H1 (cell line): ENCODE measurements at regions not wholly inside any gene's neighbourhood (a gene's known extent, or its start where the extent isn't known, plus 50 kb on each side); places are given as distances from the start of the nearest gene placed in this dataset.

Source experiments
- CTCF ChIA-PET: fragments of 300-600 bp; sonication (Branson Sonifier 250); formaldehyde crosslinking; loops from one replicate; lab custom pipeline; 2021; ENCODE audit not compliant: partially characterized antibody; lab: Charles Lee
- POLR2A ChIA-PET: fragments of 300-600 bp; sonication (Branson Sonifier 250); formaldehyde crosslinking; loops from one replicate; lab custom pipeline; 2021; ENCODE audit warnings: inconsistent platforms; ENCODE audit not compliant: partially characterized antibody; lab: Charles Lee
- DNase-seq, 2 experiments: peaks; one replicate each; pipeline versions ENCODE4 v3.0.0 to v3.0.0-alpha.2; 2010 to 2022; ENCODE audit warnings: low spot score in 2 of 2, low read depth in 1 of 2, mixed read lengths in 1 of 2
- FAIRE-seq: peaks from 2 replicates; lab custom pipeline; 2011; peaks lifted over from hg19 to GRCh38; lab: Jason Lieb, UNC
- H2AFZ ChIP-seq: 2 replicates; pipeline ENCODE4 v1.8.1; 2012; ENCODE audit warnings: low read length, inconsistent platforms
- H2AK5ac ChIP-seq: 2 replicates; pipeline ENCODE4 v1.6.1; 2013; ENCODE audit warnings: low read depth, low read length
- H2BK120ac ChIP-seq: replicated peaks from 2 replicates; pipeline ENCODE3; 2013; ENCODE audit warnings: low read depth, low read length, inconsistent platforms
- H2BK12ac ChIP-seq: 2 replicates; pipeline ENCODE4 v1.6.1; 2013; ENCODE audit warnings: low read depth, low read length
- H2BK15ac ChIP-seq: 2 replicates; pipeline ENCODE4 v1.6.1; 2013; ENCODE audit warnings: low read length
- H2BK20ac ChIP-seq: 2 replicates; pipeline ENCODE4 v1.6.1; 2013; ENCODE audit warnings: low read length
- H2BK5ac ChIP-seq: 2 replicates; pipeline ENCODE4 v1.6.1; 2013; ENCODE audit warnings: low read depth, low read length
- H3K14ac ChIP-seq: 2 replicates; pipeline ENCODE4 v1.6.1; 2013; ENCODE audit warnings: inconsistent platforms; ENCODE audit not compliant: insufficient read length
- H3K18ac ChIP-seq: 2 replicates; pipeline ENCODE4 v1.6.1; 2013; ENCODE audit warnings: low read length; ENCODE audit errors: extremely low read depth
- H3K23ac ChIP-seq: 2 replicates; pipeline ENCODE4 v1.6.1; 2013; ENCODE audit warnings: inconsistent platforms; ENCODE audit not compliant: insufficient read length
- H3K23me2 ChIP-seq: 2 replicates; pipeline ENCODE4 v1.6.1; 2013; ENCODE audit warnings: low read depth, low read length
- H3K27ac ChIP-seq: 2 replicates; pipeline ENCODE4 v1.6.1; 2011; ENCODE audit warnings: low read depth, low read length, inconsistent platforms
- H3K27me3 ChIP-seq, 4 experiments: replicated peaks in 1 of 4; 1 replicate in 1 of 4; 2 replicates in 3 of 4; pipeline versions ENCODE4 v1.6.1 to v1.8.1; 2011 to 2013; ENCODE audit warnings: low read length in 3 of 4, mild to moderate bottlenecking in 3 of 4, inconsistent platforms in 2 of 4, mixed read lengths in 2 of 4, moderate library complexity in 1 of 4; ENCODE audit not compliant: control insufficient read depth in 3 of 4, insufficient read depth in 3 of 4; ENCODE audit errors: extremely low read depth in 1 of 4
- H3K36me3 ChIP-seq, 4 experiments: 2 replicates each; pipeline versions ENCODE4 v1.6.1 to v1.8.1; 2011 to 2013; ENCODE audit warnings: mild to moderate bottlenecking in 4 of 4, low read length in 3 of 4, moderate library complexity in 2 of 4, control low read depth in 1 of 4, inconsistent platforms in 1 of 4; ENCODE audit not compliant: insufficient read depth in 4 of 4, control insufficient read depth in 2 of 4
- H3K4ac ChIP-seq: replicated peaks from 2 replicates; pipeline ENCODE3; 2013; ENCODE audit warnings: low read length, low read depth, mixed read lengths, inconsistent platforms; ENCODE audit not compliant: insufficient read length
- H3K4me1 ChIP-seq, 4 experiments: replicated peaks in 1 of 4; 1 replicate in 1 of 4; 2 replicates in 3 of 4; pipeline versions ENCODE4 v1.6.1 to v1.8.1; 2011 to 2013; ENCODE audit warnings: low read length in 3 of 4, inconsistent platforms in 2 of 4, mixed read lengths in 1 of 4; ENCODE audit not compliant: insufficient read depth in 4 of 4, control insufficient read depth in 3 of 4
- H3K4me2 ChIP-seq, 2 experiments: 2 replicates each; pipeline versions ENCODE4 v1.6.1 to v1.8.1; 2011 to 2013; ENCODE audit warnings: low read depth in 2 of 2, low read length in 2 of 2, control low read depth in 1 of 2, inconsistent platforms in 1 of 2, mild to moderate bottlenecking in 1 of 2; ENCODE audit not compliant: insufficient read depth in 1 of 2
- H3K4me3 ChIP-seq, 4 experiments: fragments of 200-600, 300-600 bp in 1 of 4; sonication (generic), shearing (Covaris generic), sonication (Bioruptor Twin) in 1 of 4; 2 replicates each; pipeline versions ENCODE4 v1.5.1 to v1.8.1; 2011 to 2016; ENCODE audit warnings: low read length in 4 of 4, low read depth in 3 of 4, control low read depth in 2 of 4, inconsistent platforms in 2 of 4, mild to moderate bottlenecking in 2 of 4, mixed read lengths in 1 of 4, moderate library complexity in 1 of 4; ENCODE audit not compliant: insufficient read depth in 2 of 4; ENCODE audit errors: extremely low read depth in 1 of 4
- H3K56ac ChIP-seq: replicated peaks from 2 replicates; pipeline ENCODE3; 2013; ENCODE audit warnings: low read depth, mild to moderate bottlenecking, mixed read lengths, low read length, inconsistent platforms; ENCODE audit not compliant: insufficient read length
- H3K79me1 ChIP-seq: 2 replicates; pipeline ENCODE4 v1.6.1; 2013; ENCODE audit warnings: low read depth, low read length, control low read depth
- H3K79me2 ChIP-seq, 2 experiments: 2 replicates each; pipeline versions ENCODE4 v1.6.1 to v1.8.1; 2012 to 2013; ENCODE audit warnings: low read length in 2 of 2, mild to moderate bottlenecking in 2 of 2, inconsistent platforms in 1 of 2; ENCODE audit not compliant: insufficient read depth in 2 of 2, control insufficient read depth in 1 of 2
- H3K9ac ChIP-seq, 4 experiments: replicated peaks in 1 of 4; 1 replicate in 1 of 4; 2 replicates in 3 of 4; pipeline versions ENCODE4 v1.6.1 to v1.8.1; 2011 to 2013; ENCODE audit warnings: low read depth in 3 of 4, low read length in 3 of 4, control low read depth in 2 of 4, mild to moderate bottlenecking in 2 of 4, moderate library complexity in 2 of 4, inconsistent platforms in 1 of 4; ENCODE audit errors: extremely low read depth in 1 of 4
- H3K9me3 ChIP-seq, 2 experiments: 2 replicates each; pipeline versions ENCODE4 v1.6.1 to v1.8.1; 2012 to 2013; ENCODE audit warnings: mild to moderate bottlenecking in 2 of 2, moderate library complexity in 2 of 2, control low read depth in 1 of 2, inconsistent platforms in 1 of 2, low read depth in 1 of 2, low read length in 1 of 2, mixed read lengths in 1 of 2; ENCODE audit not compliant: insufficient read depth in 2 of 2
- H4K20me1 ChIP-seq, 2 experiments: replicated peaks in 1 of 2; 2 replicates each; pipeline versions ENCODE3 to v1.8.1; 2011 to 2013; ENCODE audit warnings: inconsistent platforms in 2 of 2, low read length in 2 of 2, mild to moderate bottlenecking in 1 of 2; ENCODE audit not compliant: insufficient read depth in 2 of 2, control insufficient read depth in 1 of 2
- H4K5ac ChIP-seq: 2 replicates; pipeline ENCODE4 v1.6.1; 2013; ENCODE audit warnings: low read length, low read depth, mixed read lengths, inconsistent platforms; ENCODE audit not compliant: insufficient read length
- H4K8ac ChIP-seq: 2 replicates; pipeline ENCODE4 v1.8.0; 2013; ENCODE audit warnings: mild to moderate bottlenecking, moderate library complexity, low read length, inconsistent platforms; ENCODE audit not compliant: insufficient read depth; ENCODE audit errors: extremely low read depth
- H4K91ac ChIP-seq: replicated peaks from 2 replicates; pipeline ENCODE3; 2013; ENCODE audit warnings: low read length, mixed read lengths, inconsistent platforms; ENCODE audit not compliant: insufficient read length
- CEBPB ChIP-seq: IDR thresholded peaks from 2 replicates; pipeline ENCODE4 v1.6.1; 2012; ENCODE audit warnings: low read depth, low read length
- CTBP2 ChIP-seq: IDR thresholded peaks from 2 replicates; pipeline ENCODE4 v1.7.0; 2011; ENCODE audit warnings: borderline replicate concordance, mild to moderate bottlenecking, moderate library complexity, mixed read lengths, low read length; ENCODE audit not compliant: insufficient read depth, insufficient read length
- KDM4A ChIP-seq: IDR thresholded peaks from one replicate; pipeline ENCODE4 v1.7.1; 2012; ENCODE audit warnings: low read depth, mild to moderate bottlenecking, moderate library complexity, low read length, inconsistent platforms; ENCODE audit not compliant: severe bottlenecking
- WGBS, 2 experiments: shearing (Covaris generic) in 1 of 2; methylation state at CpG; one replicate each; pipeline versions ENCODE4 v1.1.6 to v1.1.7; 2013 to 2015; ENCODE audit warnings: low lambda C conversion rate in 2 of 2, mixed read lengths in 2 of 2, inconsistent platforms in 1 of 2, low coverage in 1 of 2, missing lambda C conversion rate in 1 of 2; ENCODE audit not compliant: insufficient replicate concordance in 2 of 2, insufficient coverage in 1 of 2, insufficient read length in 1 of 2; ENCODE audit errors: extremely low coverage in 1 of 2, missing lambda C conversion rate in 1 of 2; 5-methylcytosine and 5-hydroxymethylcytosine counted together

DNA sequence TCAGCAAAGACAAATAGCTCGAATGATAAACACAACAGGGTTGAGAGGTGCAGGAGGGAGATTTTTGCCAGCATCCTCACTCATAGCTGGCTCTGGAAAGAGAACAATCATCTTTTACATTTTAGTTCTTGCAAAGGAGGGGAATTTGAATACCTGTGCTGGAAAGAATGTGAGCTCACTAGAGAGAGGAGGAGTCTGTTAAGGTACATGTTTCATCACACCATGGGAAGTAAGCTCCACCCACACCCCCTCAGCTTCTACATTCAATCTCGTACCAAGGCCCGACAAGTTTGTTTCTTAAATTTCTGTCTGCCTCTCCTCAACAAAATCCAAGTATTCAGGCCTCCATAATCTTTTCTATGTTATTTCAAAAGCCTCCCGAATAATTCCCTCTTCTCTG is 254.6 kb downstream of the BRINP1 start:
- POLR2A ChIA-PET, result interaction anchor here (0.6 kb wide), 1 partner anchor 254 kb away, joined by 3 read pairs; the partner anchor contains the start of gene BRINP1
- H3K4me1 ChIP-seq, result peaks cover 0 to 3% (median 0%) of the 10 kb centered on the region in 4 experiments; a peak in 1 of 7 replicates
- H3K4ac ChIP-seq, result no peak overlapping the region
- H3K23ac ChIP-seq, result no peak overlapping the region
- H2BK5ac ChIP-seq, result no peak overlapping the region
- no peak overlapping the region for H3K4me2 ChIP-seq
- H4K8ac ChIP-seq, result no peak overlapping the region
- no peaks in the 10 kb centered on the region for H3K36me3 ChIP-seq
- CTCF ChIA-PET, result interaction anchor here (0.6 to 1.1 kb wide), 4 partner anchors 12 to 488 kb away, joined by 3 to 4 read pairs (median 3); no protein-coding TSS in a partner anchor
- H3K23me2 ChIP-seq, result no peaks in the 10 kb centered on the region
- H3K79me1 ChIP-seq, result no peaks in the 10 kb centered on the region
- no peaks in the 10 kb centered on the region for H4K20me1 ChIP-seq
- no peaks in the 10 kb centered on the region for H3K9me3 ChIP-seq
- TF ChIP-seq CTBP2 (no peak), KDM4A (no peak), CEBPB (peak; percentile 57; the same call in 1 of the 2 replicates)
- H3K27ac ChIP-seq, result no peak overlapping the region
- no peaks in the 10 kb centered on the region for H3K79me2 ChIP-seq
- no peaks in the 10 kb centered on the region for H3K27me3 ChIP-seq
- no peak overlapping the region for H3K18ac ChIP-seq
- no peak overlapping the region for H2BK12ac ChIP-seq
- no peak overlapping the region for H3K9ac ChIP-seq
- H4K91ac ChIP-seq, result no peak overlapping the region
- no peak overlapping the region for H4K5ac ChIP-seq
- FAIRE-seq (peak; percentile 19), DNase-seq (no peak)
- no peak overlapping the region for H2BK120ac ChIP-seq
- no peak overlapping the region for H3K4me3 ChIP-seq
- no peak overlapping the region for H2BK20ac ChIP-seq
- no peak overlapping the region for H2AK5ac ChIP-seq
- H3K56ac ChIP-seq, result no peak overlapping the region
- H2BK15ac ChIP-seq, result no peak overlapping the region
- H3K14ac ChIP-seq, result no peak overlapping the region
- 0 out of 2 replicates have a peak overlapping the region, but pooled peaks have one; percentile 31 for H2AFZ ChIP-seq
- WGBS, 2 experiments, result 73% methylated on average over 4 of the region's 4 CpGs; no CpG with 5 or more reads in 1 of the 2 experiments
